GM19438 (cell line): ENCODE measurements at regions not wholly inside any gene's neighbourhood (a gene's known extent, or its start where the extent isn't known, plus 50 kb on each side); places are given as distances from the start of the nearest gene placed in this dataset.
"Not testable (repeated sequence)": the region's sequence is repeated elsewhere in the genome, so short reads cannot be mapped to it uniquely, and the experiment has no call there.

Experiments used
- ATAC-seq: cut with Tn5 transposase; IDR thresholded peaks from one replicate; pipeline ENCODE4 v1.9.1; 2021; ENCODE audit warnings: low read depth; ENCODE audit not compliant: unreplicated experiment

GRCh38 chr6:155529814-155530213, 74.2 kb upstream of the NOX3 start:
- not testable (repeated sequence) for ATAC-seq

- no peak for ATAC-seq
Observed at GRCh38 chr6:155528982-155529453, 73.4 kb upstream of the NOX3 start.

- no peak for ATAC-seq
Observed at GRCh38 chr6:155528335-155528734, 72.7 kb upstream of the NOX3 start.

- no peak for ATAC-seq
Observed at GRCh38 chr6:155527443-155527842, 71.8 kb upstream of the NOX3 start.

- no peak for ATAC-seq
Observed at GRCh38 chr6:155523821-155524651, 68.4 kb upstream of the NOX3 start.

GRCh38 chr6:155521719-155522118, 66.1 kb upstream of the NOX3 start:
- ATAC-seq: no peak

GRCh38 chr6:155520078-155520477, 64.4 kb upstream of the NOX3 start:
- ATAC-seq: no peak

GRCh38 chr6:155519176-155519738, 63.6 kb upstream of the NOX3 start:
- ATAC-seq: no peak

- ATAC-seq: no peak
Observed at GRCh38 chr6:155517294-155517693, 61.7 kb upstream of the NOX3 start.

- no peak for ATAC-seq
Observed at GRCh38 chr6:155510879-155511278, 55.2 kb upstream of the NOX3 start.

- ATAC-seq: no peak
Observed at GRCh38 chr6:155509743-155510475, 54.3 kb upstream of the NOX3 start.

GRCh38 chr6:155505608-155505989, 50.0 kb upstream of the NOX3 start:
- no peak for ATAC-seq
